ENCODE measurements at regions not wholly inside any gene's neighbourhood (a gene's known extent, or its start where the extent isn't known, plus 50 kb on each side); places are given as distances from the start of the nearest gene placed in this dataset.

DNA sequence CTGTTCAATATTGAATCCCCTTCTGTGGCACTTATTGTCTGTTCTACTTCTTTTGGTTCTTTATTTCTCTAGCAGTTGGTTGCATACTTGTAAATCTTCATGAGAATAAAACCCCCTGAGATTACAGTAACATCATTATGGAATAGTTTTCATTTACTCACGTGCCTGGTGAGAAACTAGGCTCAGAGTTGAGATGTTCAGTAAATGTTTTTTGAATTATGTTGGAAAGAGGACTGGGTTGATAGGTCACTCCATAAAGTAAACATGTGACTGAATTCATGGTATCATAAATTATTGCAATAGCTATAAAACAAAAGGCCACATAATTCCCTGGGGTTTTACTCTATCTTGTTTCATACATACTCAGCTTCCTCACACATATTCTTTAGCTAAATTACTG, 174.2 kb upstream of the C9orf72 start:
- no peak overlapping the region for H2AFZ ChIP-seq (ENCODE audit: control insufficient read depth, low read depth, low read length)
- ChIA-PET RAD21 (ENCODE audit: unreplicated experiment) (no interaction called here), POLR2A (no interaction called here), SMC1A (ENCODE audit: uncharacterized antibody, unreplicated experiment) (interaction anchor here (0.8 to 3.5 kb wide), 7 partner anchors 8 to 53 kb away, joined by 3 to 15 read pairs (median 3); no protein-coding TSS in a partner anchor), CTCF (interaction anchor here (1.0 to 1.7 kb wide), 3 partner anchors 9 to 20 kb away, joined by 3 to 7 read pairs (median 5); no protein-coding TSS in a partner anchor)
- no peak overlapping the region for H3K4me3 ChIP-seq
- ATAC-seq (no peak), DNase-seq (ENCODE audit: low read depth, low spot score) (no peak), FAIRE-seq (no peak)
- intact Hi-C loops (cut with micrococcal nuclease; ENCODE audit: unreplicated experiment) (no loop called here), in situ Hi-C loops (cut with MboI) (no loop called here)
- 0% methylated on average over 1 of the region's 1 CpG for WGBS (ENCODE audit: insufficient coverage, insufficient replicate concordance, low lambda C conversion rate, missing lambda C conversion rate)
- H3K9me3 ChIP-seq (replicated peaks; ENCODE audit: control insufficient read depth, insufficient read depth, low read length), result no peaks in the 10 kb centered on the region
- no peaks in the 10 kb centered on the region for H3K36me3 ChIP-seq (ENCODE audit: control insufficient read depth in 2 of 2, insufficient read depth in 2 of 2, low read length in 1 of 2)
- H4K20me1 ChIP-seq (ENCODE audit: control insufficient read depth, insufficient read depth), result no peaks in the 10 kb centered on the region
- H3K79me2 ChIP-seq (ENCODE audit: control insufficient read depth, insufficient read depth, low read length), result no peaks in the 10 kb centered on the region
- H3K9ac ChIP-seq (ENCODE audit: control insufficient read depth, insufficient read depth, low read length), result no peak overlapping the region
- no peak overlapping the region for H3K4me2 ChIP-seq (ENCODE audit: control insufficient read depth, insufficient read depth)
- H3K27ac ChIP-seq (ENCODE audit: control insufficient read depth, insufficient read depth), result no peak overlapping the region
- no peaks in the 10 kb centered on the region for H3K27me3 ChIP-seq (replicated peaks in 1 of 2; ENCODE audit: control insufficient read depth in 2 of 2, insufficient read depth in 2 of 2, low read length in 1 of 2)
- BruUV-seq (replicated peaks), result no TSS peak
- no peak for TF ChIP-seq RAD21 (IDR thresholded peaks at IDR 0.05; ENCODE audit: insufficient read depth, low read depth, low read length)
- TF ChIP-seq IKZF2 (IDR thresholded peaks at IDR 0.05), result no peak
- no peak for TF ChIP-seq PAX8 (IDR thresholded peaks at IDR 0.05)
- TF ChIP-seq, protein P1, sequence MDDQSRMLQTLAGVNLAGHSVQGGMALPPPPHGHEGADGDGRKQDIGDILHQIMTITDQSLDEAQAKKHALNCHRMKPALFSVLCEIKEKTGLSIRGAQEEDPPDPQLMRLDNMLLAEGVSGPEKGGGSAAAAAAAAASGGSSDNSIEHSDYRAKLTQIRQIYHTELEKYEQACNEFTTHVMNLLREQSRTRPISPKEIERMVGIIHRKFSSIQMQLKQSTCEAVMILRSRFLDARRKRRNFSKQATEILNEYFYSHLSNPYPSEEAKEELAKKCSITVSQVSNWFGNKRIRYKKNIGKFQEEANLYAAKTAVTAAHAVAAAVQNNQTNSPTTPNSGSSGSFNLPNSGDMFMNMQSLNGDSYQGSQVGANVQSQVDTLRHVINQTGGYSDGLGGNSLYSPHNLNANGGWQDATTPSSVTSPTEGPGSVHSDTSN (IDR thresholded peaks at IDR 0.05; ENCODE audit: insufficient replicate concordance, low read depth, low read length), result no peak
- TF ChIP-seq, protein P2, sequence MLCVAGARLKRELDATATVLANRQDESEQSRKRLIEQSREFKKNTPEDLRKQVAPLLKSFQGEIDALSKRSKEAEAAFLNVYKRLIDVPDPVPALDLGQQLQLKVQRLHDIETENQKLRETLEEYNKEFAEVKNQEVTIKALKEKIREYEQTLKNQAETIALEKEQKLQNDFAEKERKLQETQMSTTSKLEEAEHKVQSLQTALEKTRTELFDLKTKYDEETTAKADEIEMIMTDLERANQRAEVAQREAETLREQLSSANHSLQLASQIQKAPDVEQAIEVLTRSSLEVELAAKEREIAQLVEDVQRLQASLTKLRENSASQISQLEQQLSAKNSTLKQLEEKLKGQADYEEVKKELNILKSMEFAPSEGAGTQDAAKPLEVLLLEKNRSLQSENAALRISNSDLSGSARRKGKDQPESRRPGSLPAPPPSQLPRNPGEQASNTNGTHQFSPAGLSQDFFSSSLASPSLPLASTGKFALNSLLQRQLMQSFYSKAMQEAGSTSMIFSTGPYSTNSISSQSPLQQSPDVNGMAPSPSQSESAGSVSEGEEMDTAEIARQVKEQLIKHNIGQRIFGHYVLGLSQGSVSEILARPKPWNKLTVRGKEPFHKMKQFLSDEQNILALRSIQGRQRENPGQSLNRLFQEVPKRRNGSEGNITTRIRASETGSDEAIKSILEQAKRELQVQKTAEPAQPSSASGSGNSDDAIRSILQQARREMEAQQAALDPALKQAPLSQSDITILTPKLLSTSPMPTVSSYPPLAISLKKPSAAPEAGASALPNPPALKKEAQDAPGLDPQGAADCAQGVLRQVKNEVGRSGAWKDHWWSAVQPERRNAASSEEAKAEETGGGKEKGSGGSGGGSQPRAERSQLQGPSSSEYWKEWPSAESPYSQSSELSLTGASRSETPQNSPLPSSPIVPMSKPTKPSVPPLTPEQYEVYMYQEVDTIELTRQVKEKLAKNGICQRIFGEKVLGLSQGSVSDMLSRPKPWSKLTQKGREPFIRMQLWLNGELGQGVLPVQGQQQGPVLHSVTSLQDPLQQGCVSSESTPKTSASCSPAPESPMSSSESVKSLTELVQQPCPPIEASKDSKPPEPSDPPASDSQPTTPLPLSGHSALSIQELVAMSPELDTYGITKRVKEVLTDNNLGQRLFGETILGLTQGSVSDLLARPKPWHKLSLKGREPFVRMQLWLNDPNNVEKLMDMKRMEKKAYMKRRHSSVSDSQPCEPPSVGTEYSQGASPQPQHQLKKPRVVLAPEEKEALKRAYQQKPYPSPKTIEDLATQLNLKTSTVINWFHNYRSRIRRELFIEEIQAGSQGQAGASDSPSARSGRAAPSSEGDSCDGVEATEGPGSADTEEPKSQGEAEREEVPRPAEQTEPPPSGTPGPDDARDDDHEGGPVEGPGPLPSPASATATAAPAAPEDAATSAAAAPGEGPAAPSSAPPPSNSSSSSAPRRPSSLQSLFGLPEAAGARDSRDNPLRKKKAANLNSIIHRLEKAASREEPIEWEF (IDR thresholded peaks at IDR 0.05; ENCODE audit: insufficient replicate concordance, low read depth, low read length), result no peak
- no peak for TF ChIP-seq TCF12 (IDR thresholded peaks at IDR 0.05; ENCODE audit: low read depth, low read length)
- no peaks in the 10 kb centered on the region for H3K4me1 ChIP-seq (ENCODE audit: control insufficient read depth, insufficient read depth, low read length)
